ENCODE measurements at regions not wholly inside any gene's neighbourhood (a gene's known extent, or its start where the extent isn't known, plus 50 kb on each side); places are given as distances from the start of the nearest gene placed in this dataset.

DNA sequence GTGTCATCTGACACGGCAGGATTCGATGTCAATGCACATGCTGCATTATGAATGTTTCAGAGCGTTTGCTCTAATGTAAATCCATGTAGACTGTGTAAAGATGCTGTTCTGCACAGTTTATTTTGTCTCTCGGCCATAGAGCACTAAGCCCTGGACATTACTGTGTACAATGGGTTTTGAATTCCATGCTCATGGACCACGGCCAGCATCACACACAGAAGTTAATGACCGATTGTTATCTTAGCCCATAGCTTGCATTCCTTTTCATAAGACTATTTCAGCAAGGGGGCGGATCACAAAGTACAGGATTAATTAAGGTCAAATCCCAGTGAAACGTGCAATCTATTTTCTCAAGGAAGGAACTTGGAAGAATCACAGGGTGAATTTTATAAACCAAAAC is 286.1 kb upstream of the TENM3 start:
- TF ChIP-seq POLR2A (IDR thresholded peaks at IDR 0.05; ENCODE audit: low read depth, low read length) = no peak
- TF ChIP-seq, protein P1, sequence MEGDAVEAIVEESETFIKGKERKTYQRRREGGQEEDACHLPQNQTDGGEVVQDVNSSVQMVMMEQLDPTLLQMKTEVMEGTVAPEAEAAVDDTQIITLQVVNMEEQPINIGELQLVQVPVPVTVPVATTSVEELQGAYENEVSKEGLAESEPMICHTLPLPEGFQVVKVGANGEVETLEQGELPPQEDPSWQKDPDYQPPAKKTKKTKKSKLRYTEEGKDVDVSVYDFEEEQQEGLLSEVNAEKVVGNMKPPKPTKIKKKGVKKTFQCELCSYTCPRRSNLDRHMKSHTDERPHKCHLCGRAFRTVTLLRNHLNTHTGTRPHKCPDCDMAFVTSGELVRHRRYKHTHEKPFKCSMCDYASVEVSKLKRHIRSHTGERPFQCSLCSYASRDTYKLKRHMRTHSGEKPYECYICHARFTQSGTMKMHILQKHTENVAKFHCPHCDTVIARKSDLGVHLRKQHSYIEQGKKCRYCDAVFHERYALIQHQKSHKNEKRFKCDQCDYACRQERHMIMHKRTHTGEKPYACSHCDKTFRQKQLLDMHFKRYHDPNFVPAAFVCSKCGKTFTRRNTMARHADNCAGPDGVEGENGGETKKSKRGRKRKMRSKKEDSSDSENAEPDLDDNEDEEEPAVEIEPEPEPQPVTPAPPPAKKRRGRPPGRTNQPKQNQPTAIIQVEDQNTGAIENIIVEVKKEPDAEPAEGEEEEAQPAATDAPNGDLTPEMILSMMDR (conservative IDR thresholded peaks at IDR 0.05; ENCODE audit: low read depth, low read length) = no peak

All from IMR-90 (cell line).